Aorta (tissue), 5 donors: ENCODE measurements at regions not wholly inside any gene's neighbourhood (a gene's known extent, or its start where the extent isn't known, plus 50 kb on each side); places are given as distances from the start of the nearest gene placed in this dataset.

Source experiments
- ATAC-seq: fragments of 200-7000 bp; cut with Tn5 transposase; one replicate; pipeline ENCODE4 v1.9.1; 2022; ENCODE audit warnings: moderate library complexity; ENCODE audit not compliant: low FRiP score
- DNase-seq, 2 donors: peaks; one replicate each; pipeline ENCODE4 v3.0.0-alpha.2; 2020
- H3K27ac ChIP-seq, 2 donors: one replicate each; pipeline ENCODE4 v1.5.1; 2013; ENCODE audit warnings: low read length in 2 of 2, mild to moderate bottlenecking in 2 of 2, moderate library complexity in 2 of 2, control low read depth in 1 of 2, inconsistent platforms in 1 of 2, low read depth in 1 of 2
- H3K27me3 ChIP-seq, 2 donors: one replicate each; pipeline ENCODE4 v1.6.1; 2013; ENCODE audit warnings: control low read depth in 1 of 2, low read length in 1 of 2, mild to moderate bottlenecking in 1 of 2, moderate library complexity in 1 of 2; ENCODE audit not compliant: insufficient read depth in 2 of 2, control insufficient read depth in 1 of 2
- H3K36me3 ChIP-seq, 2 donors: one replicate each; pipeline ENCODE4 v1.6.1; 2013; ENCODE audit warnings: control low read depth in 1 of 2, low read length in 1 of 2, mild to moderate bottlenecking in 1 of 2; ENCODE audit not compliant: insufficient read depth in 2 of 2, control insufficient read depth in 1 of 2
- H3K4me1 ChIP-seq, 2 donors: one replicate each; pipeline ENCODE4 v1.6.1; 2013; ENCODE audit warnings: low read length in 2 of 2, control low read depth in 1 of 2, mild to moderate bottlenecking in 1 of 2, moderate library complexity in 1 of 2; ENCODE audit not compliant: insufficient read depth in 2 of 2, control insufficient read depth in 1 of 2
- H3K4me3 ChIP-seq, 2 donors: one replicate each; pipeline ENCODE4 v1.5.1; 2013; ENCODE audit warnings: low read length in 2 of 2, control low read depth in 1 of 2, mild to moderate bottlenecking in 1 of 2
- H3K9me3 ChIP-seq: one replicate; pipeline ENCODE4 v1.6.1; 2013; ENCODE audit warnings: mild to moderate bottlenecking, low read length; ENCODE audit not compliant: control insufficient read depth
- WGBS, 2 donors: extraction: QIAGEN DNeasy Blood & Tissue Kit; methylation state at CpG; one replicate each; pipeline ENCODE4 v1.1.7; 2013; 5-methylcytosine and 5-hydroxymethylcytosine counted together
- intact Hi-C, 2 donors: fragments of 100-400 bp; cut with DNase I; formaldehyde crosslinking; loops; one replicate each; pipeline versions ENCODE4 v1.14.2 to v1.15.0; 2022
- donor health status: healthy with polysubstance abuse.
- donor health status: Bipolar disorder and iron deficiency.
- donor health status: DM: no; HTN: no; CAD: no.
- donor health status: DM: no; HTN: no; CAD: no.
- donor health status: DM: yes; HTN: yes; CAD: no.

- H3K36me3 ChIP-seq, result no peaks in the 10 kb centered on the region
- WGBS, 2 donors, result 95 to 97% methylated on average over 1 of the region's 1 CpG
Observed at GRCh38 chr5:158326256-158326655, 467.3 kb upstream of the CLINT1 start.

DNA sequence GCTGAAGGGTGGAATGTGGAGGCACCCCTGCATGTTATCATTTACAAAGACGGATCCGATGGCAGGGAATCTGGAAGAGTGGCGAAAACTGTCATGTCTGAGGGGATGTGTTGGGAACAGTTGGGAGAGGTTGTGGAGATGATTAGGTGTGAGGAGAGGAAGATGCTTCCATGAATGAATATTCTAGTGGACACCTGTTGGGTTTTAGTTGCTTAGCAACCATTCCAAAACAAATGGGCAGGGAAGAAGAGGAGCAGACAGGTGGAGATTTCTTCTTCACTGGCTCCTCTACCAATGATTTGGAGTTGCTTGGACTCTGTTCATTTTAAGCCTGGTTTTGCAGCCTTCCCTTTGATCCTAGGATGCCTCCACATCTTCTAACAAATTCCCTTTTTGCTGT lies 465.3 kb upstream of the CLINT1 start:
- no peak for ATAC-seq
- H3K27ac ChIP-seq, result no peak overlapping the region
- H3K4me3 ChIP-seq, result no peak overlapping the region
- H3K4me1 ChIP-seq, result no peaks in the 10 kb centered on the region
- no peaks in the 10 kb centered on the region for H3K9me3 ChIP-seq
- DNase-seq, result no peak
- no peaks in the 10 kb centered on the region for H3K27me3 ChIP-seq
- no peaks in the 10 kb centered on the region for H3K36me3 ChIP-seq
- WGBS, 2 donors, result 91 to 96% methylated on average over 3 of the region's 3 CpGs
- intact Hi-C loops, result no loop called here

More at GRCh38 chr5:158326256-158326655, 467.3 kb upstream of the CLINT1 start:
- DNase-seq (no peak), ATAC-seq (no peak)
- no peaks in the 10 kb centered on the region for H3K27me3 ChIP-seq
- no peaks in the 10 kb centered on the region for H3K9me3 ChIP-seq
- H3K27ac ChIP-seq, result no peak overlapping the region
- no peak overlapping the region for H3K4me3 ChIP-seq
- intact Hi-C loops, result no loop called here
- no peaks in the 10 kb centered on the region for H3K4me1 ChIP-seq

DNA sequence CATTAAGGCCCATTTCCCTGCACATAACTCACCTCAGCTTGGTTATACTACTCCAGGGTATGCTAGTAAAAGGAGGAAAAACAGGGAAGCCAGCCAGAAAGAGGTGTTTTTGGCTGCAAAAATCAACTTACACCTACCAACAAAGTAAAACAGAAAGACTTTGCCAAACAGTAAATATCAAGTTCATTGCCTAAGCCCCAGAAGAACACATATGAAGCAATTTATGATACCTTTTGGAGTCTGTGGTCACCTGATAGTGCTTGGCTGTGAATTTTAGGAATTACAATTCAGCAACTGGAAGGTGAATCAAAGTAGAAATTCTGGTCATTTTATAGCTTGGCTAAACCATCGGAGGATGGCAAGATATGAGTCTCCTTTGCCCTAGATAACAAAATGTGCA lies 463.7 kb upstream of the CLINT1 start:
- intact Hi-C loops, result no loop called here
- H3K27me3 ChIP-seq, result no peaks in the 10 kb centered on the region
- no peak overlapping the region for H3K27ac ChIP-seq
- ATAC-seq (no peak), DNase-seq (no peak)
- H3K4me3 ChIP-seq, result no peak overlapping the region
- no peaks in the 10 kb centered on the region for H3K36me3 ChIP-seq
- H3K4me1 ChIP-seq, result no peaks in the 10 kb centered on the region
- H3K9me3 ChIP-seq, result no peaks in the 10 kb centered on the region
- 89 to 95% methylated on average over 1 of the region's 1 CpG for WGBS, 2 donors

GRCh38 chr5:158320934-158321333 lies 462.0 kb upstream of the CLINT1 start:
- Histone ChIP-seq H3K27ac (no peak overlapping the region), H3K4me3 (no peak overlapping the region), H3K9me3 (no peaks in the 10 kb centered on the region), H3K27me3 (no peaks in the 10 kb centered on the region), H3K4me1 (no peaks in the 10 kb centered on the region), H3K36me3 (no peaks in the 10 kb centered on the region)
- DNase-seq, result no peak
- intact Hi-C loops, result no loop called here
- WGBS, 2 donors, result 91 to 92% methylated on average over 5 of the region's 5 CpGs
- ATAC-seq, result no peak

DNA sequence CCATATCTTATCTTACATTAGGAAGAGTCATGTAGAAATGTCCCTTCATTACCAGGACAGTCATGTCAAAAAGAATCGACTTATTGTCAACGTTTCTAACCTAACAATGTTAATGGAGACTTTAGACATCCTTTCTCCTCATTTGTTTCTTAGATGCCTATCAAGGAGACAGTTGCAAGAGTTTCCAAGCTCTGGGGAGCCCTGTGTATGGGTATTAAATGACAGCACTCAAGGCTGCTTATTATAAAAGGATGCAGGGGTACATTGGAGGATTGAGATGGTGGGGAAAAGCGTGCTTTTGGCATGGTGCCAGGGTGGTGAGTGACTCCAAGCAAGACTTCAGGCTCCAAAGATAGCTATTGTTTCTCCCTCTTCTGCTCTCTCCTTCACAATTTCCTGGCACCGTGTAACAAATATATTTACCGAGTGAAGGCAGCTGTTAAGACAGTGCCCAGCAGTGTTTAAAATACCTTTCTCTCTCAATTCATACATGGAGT lies 461.3 kb upstream of the CLINT1 start:
- H3K9me3 ChIP-seq, result no peaks in the 10 kb centered on the region
- no peaks in the 10 kb centered on the region for H3K27me3 ChIP-seq
- no peak for DNase-seq
- intact Hi-C loops, result no loop called here
- no peaks in the 10 kb centered on the region for H3K4me1 ChIP-seq
- no peak overlapping the region for H3K27ac ChIP-seq
- 33 to 36% methylated on average over 5 of the region's 5 CpGs for WGBS, 2 donors
- no peak for ATAC-seq
- H3K36me3 ChIP-seq, result no peaks in the 10 kb centered on the region
- H3K4me3 ChIP-seq, result no peak overlapping the region

GRCh38 chr5:158317507-158317906 lies 458.6 kb upstream of the CLINT1 start:
- DNase-seq, result no peak
- H3K27ac ChIP-seq, result no peak overlapping the region
- no peaks in the 10 kb centered on the region for H3K4me1 ChIP-seq
- ATAC-seq, result no peak
- 54 to 63% methylated on average over 4 of the region's 4 CpGs for WGBS, 2 donors
- H3K4me3 ChIP-seq, result no peak overlapping the region
- H3K36me3 ChIP-seq, result no peaks in the 10 kb centered on the region
- H3K9me3 ChIP-seq, result no peaks in the 10 kb centered on the region
- intact Hi-C loops, result no loop called here
- H3K27me3 ChIP-seq, result no peaks in the 10 kb centered on the region

- H3K4me3 ChIP-seq, result no peak overlapping the region
- ATAC-seq (no peak), DNase-seq (no peak)
- H3K9me3 ChIP-seq, result no peaks in the 10 kb centered on the region
- no peaks in the 10 kb centered on the region for H3K36me3 ChIP-seq
- H3K27ac ChIP-seq, result no peak overlapping the region
- WGBS, 2 donors, result 77 to 78% methylated on average over 15 of the region's 15 CpGs
- intact Hi-C loops, result no loop called here
- H3K27me3 ChIP-seq, result no peaks in the 10 kb centered on the region
- no peaks in the 10 kb centered on the region for H3K4me1 ChIP-seq
Observed at GRCh38 chr5:158313733-158314464, 455.0 kb upstream of the CLINT1 start.

- H3K27ac ChIP-seq, result no peak overlapping the region
- H3K4me3 ChIP-seq, result no peak overlapping the region
- H3K9me3 ChIP-seq, result no peaks in the 10 kb centered on the region
- H3K36me3 ChIP-seq, result no peaks in the 10 kb centered on the region
- H3K27me3 ChIP-seq, result no peaks in the 10 kb centered on the region
- no peak for ATAC-seq
- DNase-seq, result no peak
- 86 to 89% methylated on average over 12 of the region's 12 CpGs for WGBS, 2 donors
- intact Hi-C loops, result no loop called here
- no peaks in the 10 kb centered on the region for H3K4me1 ChIP-seq
Observed at GRCh38 chr5:158313027-158313732, 454.2 kb upstream of the CLINT1 start.
